Panc1 (cell line): ENCODE measurements at regions not wholly inside any gene's neighbourhood (a gene's known extent, or its start where the extent isn't known, plus 50 kb on each side); places are given as distances from the start of the nearest gene placed in this dataset.
"Not testable (repeated sequence)": the region's sequence is repeated elsewhere in the genome, so short reads cannot be mapped to it uniquely, and the experiment has no call there.

Source experiments
- CTCF ChIP-seq: fragments of 450-650 bp; IDR thresholded peaks from 2 replicates; pipeline ENCODE4 v1.5.1; 2017; ENCODE audit warnings: mild to moderate bottlenecking
- POLR2AphosphoS5 ChIP-seq: IDR thresholded peaks from 2 replicates; pipeline ENCODE4 v1.6.1; 2012; ENCODE audit warnings: mild to moderate bottlenecking, low read depth, low read length, moderate library complexity
- REST ChIP-seq, 2 experiments: IDR thresholded peaks; 2 replicates each; pipeline ENCODE4 v1.6.1; 2011 to 2012; ENCODE audit warnings: low read depth in 2 of 2, control low read depth in 1 of 2, low read length in 1 of 2, mild to moderate bottlenecking in 1 of 2, moderate library complexity in 1 of 2; ENCODE audit not compliant: insufficient read depth in 1 of 2
- SIN3A ChIP-seq: IDR thresholded peaks from 2 replicates; pipeline ENCODE4 v1.6.1; 2012; ENCODE audit warnings: low read depth, mild to moderate bottlenecking, low read length, moderate library complexity, borderline replicate concordance; ENCODE audit not compliant: insufficient read depth
- TCF7L2 ChIP-seq: IDR thresholded peaks from 2 replicates; pipeline ENCODE4 v1.6.1; 2011; ENCODE audit warnings: mild to moderate bottlenecking, low read depth, low read length, inconsistent platforms

DNA sequence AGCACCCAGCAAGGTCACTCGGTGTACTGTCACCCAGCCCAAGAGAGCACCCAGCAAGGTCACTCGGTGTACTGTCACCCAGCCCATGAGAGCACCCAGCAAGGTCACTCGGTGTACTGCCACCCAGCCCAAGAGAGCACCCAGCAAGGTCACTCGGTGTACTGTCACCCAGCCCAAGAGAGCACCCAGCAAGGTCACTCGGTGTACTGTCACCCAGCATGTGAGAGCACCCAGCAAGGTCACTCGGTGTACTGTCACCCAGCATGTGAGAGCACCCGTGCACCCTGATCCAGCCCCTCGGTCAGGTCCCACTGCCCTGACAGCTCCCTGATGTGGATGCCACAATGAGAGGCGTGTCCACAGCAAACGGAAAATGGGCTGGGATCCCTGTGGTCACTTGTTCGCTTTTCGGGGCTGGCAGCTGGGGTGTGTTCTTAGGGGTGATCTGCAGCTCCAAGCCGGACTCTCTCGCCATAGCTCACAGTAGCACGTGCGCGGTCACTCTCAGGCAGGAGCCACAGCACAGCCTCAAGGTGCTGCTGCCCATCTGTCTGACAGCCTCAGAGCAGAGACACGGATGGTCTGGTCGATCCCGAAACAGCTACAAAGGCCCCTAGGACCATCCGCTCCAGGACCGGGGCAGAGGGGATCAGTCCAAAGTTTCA is 324.9 kb downstream of the ADGRD1 start:
- not testable (repeated sequence) for TF ChIP-seq CTCF; POLR2AphosphoS5; SIN3A; REST (IDR thresholded peaks at IDR 0.05; ENCODE audit: insufficient read depth in 1 of 2, low read depth in 2 of 2, low read length in 1 of 2); TCF7L2
